Activated T-cell treated with anti-CD3 and anti-CD28 coated beads, Interleukin-2, amount 50 U/mL, for 4 hours (primary cell): ENCODE measurements at regions not wholly inside any gene's neighbourhood (a gene's known extent, or its start where the extent isn't known, plus 50 kb on each side); places are given as distances from the start of the nearest gene placed in this dataset.

Experiments used
- ATAC-seq, 2 donors: fragments of 200-7000 bp; cut with Tn5 transposase; one replicate each; pipeline ENCODE4 v1.10.0; 2021
- DNase-seq: peaks from one replicate; pipeline ENCODE4 v3.0.0-alpha.2; 2020
- H3K27me3 Mint-ChIP-seq: one replicate; pipeline ENCODE4 v1.8.0; 2021; ENCODE audit warnings: low read depth, mixed read lengths
- H3K36me3 Mint-ChIP-seq: one replicate; pipeline ENCODE4 v1.8.0; 2022; ENCODE audit warnings: mixed read lengths; ENCODE audit not compliant: insufficient read depth
- H3K4me1 Mint-ChIP-seq: one replicate; pipeline ENCODE4 v1.8.0; 2021; ENCODE audit warnings: low read depth, mixed read lengths
- H3K4me3 Mint-ChIP-seq: one replicate; pipeline ENCODE4 v1.8.0; 2021; ENCODE audit warnings: mild to moderate bottlenecking, moderate library complexity, mixed read lengths
- H3K9me3 Mint-ChIP-seq: one replicate; pipeline ENCODE4 v1.8.0; 2021; ENCODE audit warnings: mixed read lengths

- Mint-ChIP-seq H3K9me3 (no peaks in the 10 kb centered on the region), H3K4me3 (no peak overlapping the region), H3K4me1 (no peaks in the 10 kb centered on the region), H3K27me3 (no peaks in the 10 kb centered on the region), H3K36me3 (no peaks in the 10 kb centered on the region)
- DNase-seq, result no peak
- ATAC-seq, result no peak
Observed at GRCh38 chr6:91824331-91824730, 1237.5 kb upstream of the MAP3K7 start.

- H3K9me3 Mint-ChIP-seq, result no peaks in the 10 kb centered on the region
- no peaks in the 10 kb centered on the region for H3K27me3 Mint-ChIP-seq
- H3K4me3 Mint-ChIP-seq, result no peak overlapping the region
- DNase-seq, result no peak
- H3K36me3 Mint-ChIP-seq, result no peaks in the 10 kb centered on the region
- no peak for ATAC-seq
- H3K4me1 Mint-ChIP-seq, result no peaks in the 10 kb centered on the region
Observed at GRCh38 chr6:91822581-91822980, 1235.7 kb upstream of the MAP3K7 start.

GRCh38 chr6:91816335-91816734 is 1229.5 kb upstream of the MAP3K7 start:
- no peaks in the 10 kb centered on the region for H3K36me3 Mint-ChIP-seq
- DNase-seq, result no peak
- no peak for ATAC-seq
- H3K9me3 Mint-ChIP-seq, result peaks cover 10% of the 10 kb centered on the region
- no peak overlapping the region for H3K4me3 Mint-ChIP-seq
- H3K27me3 Mint-ChIP-seq, result no peaks in the 10 kb centered on the region
- no peaks in the 10 kb centered on the region for H3K4me1 Mint-ChIP-seq

- peaks cover 10% of the 10 kb centered on the region for H3K9me3 Mint-ChIP-seq
- H3K4me1 Mint-ChIP-seq, result no peaks in the 10 kb centered on the region
- no peak overlapping the region for H3K4me3 Mint-ChIP-seq
- ATAC-seq (no peak), DNase-seq (no peak)
- H3K27me3 Mint-ChIP-seq, result no peaks in the 10 kb centered on the region
- no peaks in the 10 kb centered on the region for H3K36me3 Mint-ChIP-seq
Observed at GRCh38 chr6:91813641-91814040, 1226.8 kb upstream of the MAP3K7 start.

- DNase-seq (no peak), ATAC-seq (no peak)
- Mint-ChIP-seq H3K4me1 (no peaks in the 10 kb centered on the region), H3K4me3 (no peak overlapping the region), H3K9me3 (peaks cover 10% of the 10 kb centered on the region), H3K27me3 (no peaks in the 10 kb centered on the region), H3K36me3 (no peaks in the 10 kb centered on the region)
Observed at GRCh38 chr6:91812596-91813274, 1225.9 kb upstream of the MAP3K7 start.

GRCh38 chr6:91804981-91805380 is 1218.1 kb upstream of the MAP3K7 start:
- Mint-ChIP-seq H3K4me1 (no peaks in the 10 kb centered on the region), H3K9me3 (peaks cover 9% of the 10 kb centered on the region), H3K36me3 (no peaks in the 10 kb centered on the region), H3K27me3 (no peaks in the 10 kb centered on the region), H3K4me3 (no peak overlapping the region)
- DNase-seq (no peak), ATAC-seq (no peak)

- Mint-ChIP-seq H3K27me3 (no peaks in the 10 kb centered on the region), H3K9me3 (peaks cover 9% of the 10 kb centered on the region), H3K36me3 (no peaks in the 10 kb centered on the region), H3K4me3 (no peak overlapping the region), H3K4me1 (no peaks in the 10 kb centered on the region)
- ATAC-seq, result no peak
- DNase-seq, result no peak
Observed at GRCh38 chr6:91802431-91802830, 1215.6 kb upstream of the MAP3K7 start.

GRCh38 chr6:91796603-91797002 is 1209.7 kb upstream of the MAP3K7 start:
- no peak for DNase-seq
- Mint-ChIP-seq H3K4me1 (no peaks in the 10 kb centered on the region), H3K27me3 (no peaks in the 10 kb centered on the region), H3K36me3 (no peaks in the 10 kb centered on the region), H3K4me3 (no peak overlapping the region), H3K9me3 (no peaks in the 10 kb centered on the region)
- no peak for ATAC-seq

GRCh38 chr6:91788501-91788900 is 1201.6 kb upstream of the MAP3K7 start:
- no peaks in the 10 kb centered on the region for H3K27me3 Mint-ChIP-seq
- no peaks in the 10 kb centered on the region for H3K4me1 Mint-ChIP-seq
- ATAC-seq (no peak), DNase-seq (no peak)
- no peak overlapping the region for H3K4me3 Mint-ChIP-seq
- peaks cover 11% of the 10 kb centered on the region for H3K9me3 Mint-ChIP-seq
- no peaks in the 10 kb centered on the region for H3K36me3 Mint-ChIP-seq

GRCh38 chr6:91786474-91787184 is 1199.8 kb upstream of the MAP3K7 start:
- no peaks in the 10 kb centered on the region for H3K36me3 Mint-ChIP-seq
- no peaks in the 10 kb centered on the region for H3K4me1 Mint-ChIP-seq
- ATAC-seq, result no peak
- no peaks in the 10 kb centered on the region for H3K27me3 Mint-ChIP-seq
- no peak overlapping the region for H3K4me3 Mint-ChIP-seq
- H3K9me3 Mint-ChIP-seq, result peaks cover 14% of the 10 kb centered on the region
- DNase-seq, result no peak

GRCh38 chr6:91782802-91783201 is 1195.9 kb upstream of the MAP3K7 start:
- Mint-ChIP-seq H3K4me3 (no peak overlapping the region), H3K27me3 (no peaks in the 10 kb centered on the region), H3K9me3 (peaks cover 19% of the 10 kb centered on the region), H3K4me1 (no peaks in the 10 kb centered on the region), H3K36me3 (no peaks in the 10 kb centered on the region)
- ATAC-seq (no peak), DNase-seq (no peak)

GRCh38 chr6:91781946-91782345 is 1195.1 kb upstream of the MAP3K7 start:
- ATAC-seq, result no peak
- H3K27me3 Mint-ChIP-seq, result no peaks in the 10 kb centered on the region
- peaks cover 19% of the 10 kb centered on the region for H3K9me3 Mint-ChIP-seq
- no peak for DNase-seq
- no peak overlapping the region for H3K4me3 Mint-ChIP-seq
- H3K4me1 Mint-ChIP-seq, result no peaks in the 10 kb centered on the region
- no peaks in the 10 kb centered on the region for H3K36me3 Mint-ChIP-seq

GRCh38 chr6:91780270-91780669 is 1193.4 kb upstream of the MAP3K7 start:
- DNase-seq, result no peak
- Mint-ChIP-seq H3K9me3 (peaks cover 16% of the 10 kb centered on the region), H3K4me1 (no peaks in the 10 kb centered on the region), H3K4me3 (no peak overlapping the region), H3K36me3 (no peaks in the 10 kb centered on the region), H3K27me3 (no peaks in the 10 kb centered on the region)
- ATAC-seq, result no peak

GRCh38 chr6:91761621-91762020 is 1174.7 kb upstream of the MAP3K7 start:
- Mint-ChIP-seq H3K4me1 (no peaks in the 10 kb centered on the region), H3K36me3 (no peaks in the 10 kb centered on the region), H3K9me3 (peaks cover 3% of the 10 kb centered on the region), H3K27me3 (no peaks in the 10 kb centered on the region), H3K4me3 (no peak overlapping the region)
- ATAC-seq (no peak), DNase-seq (no peak)

- H3K4me1 Mint-ChIP-seq, result no peaks in the 10 kb centered on the region
- no peak for ATAC-seq
Observed at GRCh38 chr6:91754691-91755090, 1167.8 kb upstream of the MAP3K7 start.

More at GRCh38 chr6:91754691-91755090, 1167.8 kb upstream of the MAP3K7 start:
- Mint-ChIP-seq H3K9me3 (peaks cover 3% of the 10 kb centered on the region), H3K4me3 (no peak overlapping the region), H3K36me3 (no peaks in the 10 kb centered on the region), H3K27me3 (no peaks in the 10 kb centered on the region)
- no peak for DNase-seq
